Iris pigment epithelial cell (primary cell): ENCODE measurements at regions not wholly inside any gene's neighbourhood (a gene's known extent, or its start where the extent isn't known, plus 50 kb on each side); places are given as distances from the start of the nearest gene placed in this dataset.

ENCODE experiments used
- DNase-seq: peaks from one replicate; pipeline ENCODE4 v3.0.0-alpha.2; 2011; ENCODE audit warnings: low read depth

GRCh38 chr21:22579741-22580140 lies 1581.5 kb downstream of the NCAM2 start:
- no peak for DNase-seq

GRCh38 chr21:22582026-22582425 lies 1583.8 kb downstream of the NCAM2 start:
- no peak for DNase-seq

- DNase-seq: no peak
Measured at GRCh38 chr21:22584308-22584707, 1586.1 kb downstream of the NCAM2 start.

- no peak for DNase-seq
Measured at GRCh38 chr21:22585558-22585957, 1587.3 kb downstream of the NCAM2 start.

- no peak for DNase-seq
Measured at GRCh38 chr21:22597660-22598255, 1599.5 kb downstream of the NCAM2 start.

- no peak for DNase-seq
Measured at GRCh38 chr21:22609802-22610201, 1611.6 kb downstream of the NCAM2 start.

- no peak for DNase-seq
Measured at GRCh38 chr21:22627911-22628310, 1629.7 kb downstream of the NCAM2 start.

- DNase-seq: no peak
Measured at GRCh38 chr21:22630953-22631465, 1632.8 kb downstream of the NCAM2 start.

GRCh38 chr21:22632176-22632575 lies 1634.0 kb downstream of the NCAM2 start:
- no peak for DNase-seq

- DNase-seq: no peak
Measured at GRCh38 chr21:22649246-22649645, 1651.0 kb downstream of the NCAM2 start.

- no peak for DNase-seq
Measured at GRCh38 chr21:22650226-22650625, 1652.0 kb downstream of the NCAM2 start.

- no peak for DNase-seq
Measured at GRCh38 chr21:22657781-22658180, 1659.6 kb downstream of the NCAM2 start.

GRCh38 chr21:22670148-22670547 lies 1671.9 kb downstream of the NCAM2 start:
- no peak for DNase-seq

- no peak for DNase-seq
Measured at GRCh38 chr21:22679207-22679606, 1681.0 kb downstream of the NCAM2 start.

- no peak for DNase-seq
Measured at GRCh38 chr21:22691658-22692057, 1693.4 kb downstream of the NCAM2 start.

- DNase-seq: no peak
Measured at GRCh38 chr21:22703521-22703920, 1705.3 kb downstream of the NCAM2 start.

GRCh38 chr21:22710721-22711120 lies 1712.5 kb downstream of the NCAM2 start:
- no peak for DNase-seq

GRCh38 chr21:22711636-22712035 lies 1713.4 kb downstream of the NCAM2 start:
- no peak for DNase-seq

- no peak for DNase-seq
Measured at GRCh38 chr21:22725436-22725835, 1727.2 kb downstream of the NCAM2 start.

GRCh38 chr21:22728091-22728490 lies 1729.9 kb downstream of the NCAM2 start:
- no peak for DNase-seq

GRCh38 chr21:22743085-22743484 lies 1744.9 kb downstream of the NCAM2 start:
- no peak for DNase-seq

- no peak for DNase-seq
Measured at GRCh38 chr21:22754746-22755145, 1756.5 kb downstream of the NCAM2 start.

- DNase-seq: peak; percentile 9
Measured at GRCh38 chr21:22758478-22758877, 1760.3 kb downstream of the NCAM2 start.

GRCh38 chr21:22762463-22762862 lies 1764.3 kb downstream of the NCAM2 start:
- no peak for DNase-seq
